GM12864 (cell line): ENCODE measurements at regions not wholly inside any gene's neighbourhood (a gene's known extent, or its start where the extent isn't known, plus 50 kb on each side); places are given as distances from the start of the nearest gene placed in this dataset.
"Not testable (repeated sequence)": the region's sequence is repeated elsewhere in the genome, so short reads cannot be mapped to it uniquely, and the experiment has no call there.

Experiments
- DNase-seq: peaks from one replicate; pipeline ENCODE4 v3.0.0-alpha.2; 2011; ENCODE audit warnings: low read depth
- H3K4me3 ChIP-seq: 2 replicates; pipeline ENCODE4 v1.5.1; 2011; ENCODE audit warnings: mild to moderate bottlenecking, low read depth, low read length, control low read depth
- CTCF ChIP-seq: IDR thresholded peaks from 2 replicates; pipeline ENCODE4 v1.5.1; 2011; ENCODE audit warnings: low read depth, mild to moderate bottlenecking, moderate library complexity, low read length, control low read depth, inconsistent platforms; ENCODE audit errors: missing control alignments

- no peak overlapping the region for H3K4me3 ChIP-seq
- DNase-seq: no peak
- TF ChIP-seq CTCF: no peak
These were observed 201.5 kb downstream of the SOX2 start for GRCh38 chr3:181913254-181913653.

DNA sequence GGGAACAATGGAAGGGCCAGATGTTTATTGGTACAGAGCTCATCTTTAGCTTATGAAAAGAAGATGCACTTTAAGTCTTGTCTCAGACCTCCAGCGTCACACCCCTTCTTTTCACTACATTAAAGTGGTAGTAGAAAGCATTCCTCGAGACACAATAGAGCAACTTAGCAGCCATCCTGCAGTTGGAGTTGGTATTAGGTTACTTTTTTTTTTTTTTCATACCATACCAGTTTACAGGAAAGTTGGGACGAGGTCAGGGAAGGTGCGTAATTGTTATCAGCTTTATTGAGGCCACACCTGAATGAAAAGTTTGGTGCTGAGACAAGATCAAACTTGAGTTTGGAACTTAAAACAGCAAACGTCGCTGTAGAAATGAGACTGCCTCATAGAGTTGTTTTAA is 203.8 kb downstream of the SOX2 start:
- no peak for DNase-seq
- TF ChIP-seq CTCF: no peak
- H3K4me3 ChIP-seq: no peak overlapping the region

DNA sequence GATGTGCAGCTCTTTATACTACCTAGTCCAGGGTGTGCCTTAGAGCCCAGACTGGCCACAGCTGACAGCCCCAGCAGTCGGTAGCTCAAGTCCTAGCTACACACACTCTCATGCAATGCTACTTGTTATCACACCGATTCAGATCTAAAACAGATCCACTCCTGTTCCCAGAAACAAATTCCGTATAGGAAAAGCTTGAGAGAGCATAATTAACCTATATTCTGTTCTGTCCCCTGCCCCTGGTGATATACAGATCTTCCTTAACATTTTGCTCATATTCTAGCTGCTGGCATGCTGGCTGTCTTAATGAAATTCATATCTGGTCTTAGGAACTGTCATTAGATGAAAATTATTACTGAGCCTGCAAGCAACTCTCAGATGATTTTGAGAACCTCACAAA is 204.3 kb downstream of the SOX2 start:
- no peak overlapping the region for H3K4me3 ChIP-seq
- no peak for TF ChIP-seq CTCF
- DNase-seq: no peak

- no peak for TF ChIP-seq CTCF
- H3K4me3 ChIP-seq: no peak overlapping the region
- DNase-seq: no peak
These were observed 205.3 kb downstream of the SOX2 start for GRCh38 chr3:181917027-181917426.

DNA sequence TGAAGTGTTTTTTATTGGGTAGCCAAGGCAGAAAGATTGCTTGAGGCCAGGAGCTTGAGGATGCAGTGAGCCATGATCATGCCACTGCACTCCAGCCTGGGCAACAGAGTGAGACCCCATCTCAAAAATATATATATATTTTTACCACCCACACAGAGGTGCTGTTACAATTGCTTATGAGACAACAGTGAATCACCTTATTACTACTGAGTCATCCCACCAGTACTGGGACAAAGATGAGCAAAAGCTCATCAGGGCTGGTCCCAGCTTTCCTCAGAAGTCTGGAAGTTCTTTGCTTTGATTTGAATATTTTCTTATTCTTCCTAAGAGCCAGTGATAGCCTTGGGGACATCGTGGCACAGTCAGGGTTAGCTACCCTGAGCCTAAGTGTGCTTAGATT is 207.7 kb downstream of the SOX2 start:
- H3K4me3 ChIP-seq: no peak overlapping the region
- no peak for TF ChIP-seq CTCF
- DNase-seq: no peak

DNA sequence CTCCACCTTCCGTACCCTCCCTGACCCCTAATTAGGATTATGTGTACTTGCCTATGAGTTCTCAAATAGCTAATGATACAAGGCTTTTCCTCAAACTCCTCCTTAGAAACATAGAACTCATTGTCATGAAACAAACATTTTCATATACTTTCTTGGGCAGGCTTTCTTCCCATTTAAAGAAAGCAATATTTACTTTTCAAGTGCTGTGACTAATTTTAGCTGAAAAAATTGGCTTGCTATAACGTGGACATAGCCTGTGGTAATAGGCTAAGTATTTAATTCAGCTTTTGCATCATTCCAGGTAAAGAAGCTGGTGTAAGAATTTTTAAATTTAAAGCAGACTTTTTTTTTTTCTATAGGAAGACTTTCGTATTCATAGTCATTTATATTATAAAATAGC is 208.7 kb downstream of the SOX2 start:
- TF ChIP-seq CTCF: no peak
- DNase-seq: no peak
- no peak overlapping the region for H3K4me3 ChIP-seq

DNA sequence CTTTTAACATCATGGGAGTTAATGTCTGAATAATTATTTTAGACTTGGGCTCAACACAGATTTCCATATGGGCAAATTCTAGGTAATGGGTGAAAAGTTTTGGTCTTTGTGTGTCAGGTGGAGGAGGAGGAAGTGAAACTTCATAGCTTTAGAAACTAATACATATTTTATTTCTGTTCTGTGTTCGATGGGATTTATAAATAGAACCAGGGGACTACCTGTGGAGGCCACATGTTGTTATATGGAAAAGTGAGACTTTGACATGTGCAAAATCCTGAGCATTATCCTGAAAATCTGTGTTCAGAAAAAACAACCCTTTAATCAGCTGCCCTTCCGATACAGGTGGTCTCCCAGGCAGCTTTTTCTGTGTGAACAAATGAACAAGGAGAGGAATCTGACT is 209.5 kb downstream of the SOX2 start:
- no peak for TF ChIP-seq CTCF
- peak; percentile 47 for DNase-seq
- H3K4me3 ChIP-seq: no peak overlapping the region

DNA sequence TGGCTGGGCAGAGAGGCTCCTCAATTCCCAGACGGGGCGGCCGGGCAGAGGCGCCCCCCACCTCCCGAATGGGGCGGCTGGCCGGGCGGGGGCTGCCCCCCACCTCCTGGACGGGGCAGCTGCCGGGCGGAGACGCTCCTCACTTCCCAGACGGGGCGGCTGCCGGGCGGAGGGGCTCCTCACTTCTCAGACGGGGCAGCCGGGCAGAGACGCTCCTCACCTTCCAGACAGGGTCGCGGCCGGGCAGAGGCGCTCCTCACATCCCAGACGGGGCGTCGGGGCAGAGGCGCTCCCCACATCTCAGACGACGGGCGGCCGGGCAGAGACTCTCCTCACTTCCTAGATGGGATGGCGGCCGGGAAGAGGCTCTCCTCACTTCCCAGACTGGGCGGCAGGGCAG is 214.1 kb downstream of the SOX2 start:
- DNase-seq, H3K4me3 ChIP-seq: not testable (repeated sequence)
